OCI-LY7 (cell line): ENCODE measurements at regions not wholly inside any gene's neighbourhood (a gene's known extent, or its start where the extent isn't known, plus 50 kb on each side); places are given as distances from the start of the nearest gene placed in this dataset.

Source experiments
- BruUV-seq: library from RNA; stranded (reverse); fragments of 400-500 nt; replicated peaks from 2 replicates; lab custom pipeline; 2021; lab: Mats Ljungman, UMichigan
- CTCF ChIA-PET: fragments of 300-600 bp; sonication (Branson Sonifier 250); formaldehyde crosslinking; loops from one replicate; lab custom pipeline; 2022; ENCODE audit warnings: antibody characterized with exemption; ENCODE audit not compliant: unreplicated experiment; lab: Charles Lee
- POLR2A ChIA-PET: fragments of 300-600 bp; sonication (Branson Sonifier 250); formaldehyde crosslinking; loops from one replicate; lab custom pipeline; 2022; ENCODE audit warnings: antibody characterized with exemption; lab: Charles Lee
- DNase-seq: peaks from one replicate; pipeline ENCODE4 v3.0.0-alpha.2; 2015; ENCODE audit warnings: low spot score
- H2AFZ ChIP-seq: fragments of 200-600 bp; sonication (generic), shearing (Covaris generic); 2 replicates; pipeline ENCODE4 v1.6.1; 2014; ENCODE audit warnings: mild to moderate bottlenecking, antibody characterized with exemption, low read length, moderate library complexity
- H3K27ac ChIP-seq: fragments of 200-600 bp; sonication (generic); 2 replicates; pipeline ENCODE4 v1.5.1; 2014; ENCODE audit warnings: mixed run types, low read depth, mild to moderate bottlenecking, moderate library complexity, low read length, inconsistent platforms; ENCODE audit not compliant: poor library complexity, severe bottlenecking
- H3K36me3 ChIP-seq: fragments of 200-600 bp; sonication (generic); 2 replicates; pipeline ENCODE4 v1.6.1; 2014; ENCODE audit warnings: mild to moderate bottlenecking, antibody characterized with exemption, low read length, moderate library complexity, mixed read lengths; ENCODE audit not compliant: insufficient read depth
- H3K4me1 ChIP-seq: fragments of 200-600 bp; sonication (generic); 2 replicates; pipeline ENCODE4 v1.5.1; 2014; ENCODE audit warnings: mild to moderate bottlenecking, low read length; ENCODE audit not compliant: insufficient read depth, poor library complexity, severe bottlenecking
- H3K4me2 ChIP-seq: fragments of 200-600 bp; sonication (generic); 2 replicates; pipeline ENCODE4 v1.6.1; 2014; ENCODE audit warnings: mild to moderate bottlenecking, low read length
- H3K4me3 ChIP-seq: fragments of 200-600 bp; sonication (generic); 2 replicates; pipeline ENCODE4 v1.5.1; 2014; ENCODE audit warnings: mild to moderate bottlenecking, low read depth, low read length; ENCODE audit not compliant: poor library complexity, severe bottlenecking
- H3K79me2 ChIP-seq: fragments of 200-600 bp; sonication (generic); 2 replicates; pipeline ENCODE4 v1.6.1; 2016; ENCODE audit warnings: low read depth, mild to moderate bottlenecking, low read length, moderate library complexity, mixed read lengths; ENCODE audit not compliant: insufficient read depth
- H3K9me2 ChIP-seq: fragments of 200-600 bp; sonication (generic); 2 replicates; pipeline ENCODE4 v1.6.1; 2016; ENCODE audit warnings: mild to moderate bottlenecking, low read length, mixed read lengths; ENCODE audit not compliant: insufficient read depth
- H3K9me3 ChIP-seq: fragments of 200-600 bp; sonication (generic); 2 replicates; pipeline ENCODE4 v1.6.1; 2014; ENCODE audit warnings: mild to moderate bottlenecking, mixed run types, low read length, mixed read lengths
- H4K20me1 ChIP-seq: fragments of 200-600 bp; sonication (generic); 2 replicates; pipeline ENCODE4 v1.6.1; 2014; ENCODE audit warnings: mild to moderate bottlenecking, antibody characterized with exemption, low read length, moderate library complexity, mixed read lengths; ENCODE audit not compliant: insufficient read depth
- EZH2phosphoT487 ChIP-seq: fragments of 200-600 bp; sonication (generic); IDR thresholded peaks from 2 replicates; pipeline ENCODE4 v1.6.1; 2018; ENCODE audit warnings: low read depth, borderline replicate concordance, mild to moderate bottlenecking, mixed run types, antibody characterized with exemption, low read length, moderate library complexity, mixed read lengths
- intact Hi-C: fragments of 100-400 bp; cut with micrococcal nuclease; formaldehyde crosslinking; loops from one replicate; pipeline ENCODE4 v1.10.0; 2022; ENCODE audit not compliant: unreplicated experiment
- TF ChIP-seq, protein P1 (sequence below): fragments of 200-600 bp; sonication (generic); conservative IDR thresholded peaks from 2 replicates; pipeline ENCODE4 v1.5.1; 2014; ENCODE audit warnings: mild to moderate bottlenecking, antibody characterized with exemption, low read length, moderate library complexity, mixed read lengths

DNA sequence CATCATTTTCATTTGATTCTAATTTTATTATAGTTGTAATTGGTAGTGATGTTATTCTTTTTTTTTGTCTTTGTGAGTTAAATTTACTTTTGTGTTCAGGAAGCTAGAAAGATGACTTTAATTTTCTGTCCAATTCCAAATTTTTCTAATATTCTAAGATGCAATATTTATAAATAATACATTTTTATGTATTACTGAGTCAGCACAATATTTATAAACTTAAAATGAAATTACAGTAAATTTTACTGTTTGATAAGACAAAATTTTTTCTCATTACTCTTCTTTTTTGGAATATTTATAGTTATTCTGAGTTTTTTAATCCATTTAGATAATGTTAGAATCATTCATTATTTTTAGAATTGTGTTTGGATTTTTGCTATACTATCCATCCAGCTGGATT, 1637.9 kb upstream of the ACO1 start:
- Histone ChIP-seq H3K4me3 (no peak overlapping the region), H3K9me2 (no peaks in the 10 kb centered on the region), H4K20me1 (no peaks in the 10 kb centered on the region), H3K79me2 (no peaks in the 10 kb centered on the region), H3K4me2 (no peak overlapping the region), H3K9me3 (no peaks in the 10 kb centered on the region), H2AFZ (no peak overlapping the region), H3K36me3 (no peaks in the 10 kb centered on the region), H3K4me1 (no peaks in the 10 kb centered on the region), H3K27ac (no peak overlapping the region)
- CTCF ChIA-PET: no interaction called here
- POLR2A ChIA-PET: interaction anchor here (0.7 kb wide), 1 partner anchor 11 kb away, joined by 3 read pairs; no protein-coding TSS in a partner anchor
- no TSS peak for BruUV-seq
- TF ChIP-seq, protein P1, sequence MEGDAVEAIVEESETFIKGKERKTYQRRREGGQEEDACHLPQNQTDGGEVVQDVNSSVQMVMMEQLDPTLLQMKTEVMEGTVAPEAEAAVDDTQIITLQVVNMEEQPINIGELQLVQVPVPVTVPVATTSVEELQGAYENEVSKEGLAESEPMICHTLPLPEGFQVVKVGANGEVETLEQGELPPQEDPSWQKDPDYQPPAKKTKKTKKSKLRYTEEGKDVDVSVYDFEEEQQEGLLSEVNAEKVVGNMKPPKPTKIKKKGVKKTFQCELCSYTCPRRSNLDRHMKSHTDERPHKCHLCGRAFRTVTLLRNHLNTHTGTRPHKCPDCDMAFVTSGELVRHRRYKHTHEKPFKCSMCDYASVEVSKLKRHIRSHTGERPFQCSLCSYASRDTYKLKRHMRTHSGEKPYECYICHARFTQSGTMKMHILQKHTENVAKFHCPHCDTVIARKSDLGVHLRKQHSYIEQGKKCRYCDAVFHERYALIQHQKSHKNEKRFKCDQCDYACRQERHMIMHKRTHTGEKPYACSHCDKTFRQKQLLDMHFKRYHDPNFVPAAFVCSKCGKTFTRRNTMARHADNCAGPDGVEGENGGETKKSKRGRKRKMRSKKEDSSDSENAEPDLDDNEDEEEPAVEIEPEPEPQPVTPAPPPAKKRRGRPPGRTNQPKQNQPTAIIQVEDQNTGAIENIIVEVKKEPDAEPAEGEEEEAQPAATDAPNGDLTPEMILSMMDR: no peak
- no peak for TF ChIP-seq EZH2phosphoT487
- intact Hi-C loops: no loop called here
- no peak for DNase-seq

DNA sequence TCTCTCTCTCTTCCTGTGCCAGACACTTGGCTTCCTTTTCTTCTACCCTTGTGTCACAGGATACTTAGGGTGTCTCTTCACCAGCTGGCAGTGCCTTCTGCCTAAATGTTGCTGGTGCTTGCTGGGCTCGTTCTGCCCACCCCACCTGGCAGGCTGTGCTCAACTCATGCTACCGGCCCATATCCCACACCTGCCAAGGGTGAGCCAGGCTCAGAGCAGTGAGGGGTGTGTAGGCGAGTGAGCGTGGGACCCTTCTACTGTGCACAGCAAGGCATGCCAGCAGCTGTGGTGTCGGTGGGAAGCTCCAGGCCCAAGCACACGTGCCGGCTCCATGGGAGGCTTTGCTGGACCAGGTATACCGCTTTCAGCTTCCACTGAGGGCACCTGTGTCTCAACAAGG, 1626.7 kb upstream of the ACO1 start:
- Histone ChIP-seq H3K36me3 (no peaks in the 10 kb centered on the region), H4K20me1 (no peaks in the 10 kb centered on the region), H2AFZ (no peak overlapping the region), H3K9me3 (no peaks in the 10 kb centered on the region), H3K79me2 (no peaks in the 10 kb centered on the region), H3K4me2 (no peak overlapping the region), H3K4me3 (no peak overlapping the region), H3K4me1 (no peaks in the 10 kb centered on the region), H3K27ac (no peak overlapping the region), H3K9me2 (no peaks in the 10 kb centered on the region)
- POLR2A ChIA-PET: interaction anchor here (0.6 kb wide), 1 partner anchor 12 kb away, joined by 3 read pairs; no protein-coding TSS in a partner anchor
- intact Hi-C loops: no loop called here
- DNase-seq: no peak
- CTCF ChIA-PET: no interaction called here
- no TSS peak for BruUV-seq
- TF ChIP-seq, protein P1: no peak
- TF ChIP-seq EZH2phosphoT487: no peak

DNA sequence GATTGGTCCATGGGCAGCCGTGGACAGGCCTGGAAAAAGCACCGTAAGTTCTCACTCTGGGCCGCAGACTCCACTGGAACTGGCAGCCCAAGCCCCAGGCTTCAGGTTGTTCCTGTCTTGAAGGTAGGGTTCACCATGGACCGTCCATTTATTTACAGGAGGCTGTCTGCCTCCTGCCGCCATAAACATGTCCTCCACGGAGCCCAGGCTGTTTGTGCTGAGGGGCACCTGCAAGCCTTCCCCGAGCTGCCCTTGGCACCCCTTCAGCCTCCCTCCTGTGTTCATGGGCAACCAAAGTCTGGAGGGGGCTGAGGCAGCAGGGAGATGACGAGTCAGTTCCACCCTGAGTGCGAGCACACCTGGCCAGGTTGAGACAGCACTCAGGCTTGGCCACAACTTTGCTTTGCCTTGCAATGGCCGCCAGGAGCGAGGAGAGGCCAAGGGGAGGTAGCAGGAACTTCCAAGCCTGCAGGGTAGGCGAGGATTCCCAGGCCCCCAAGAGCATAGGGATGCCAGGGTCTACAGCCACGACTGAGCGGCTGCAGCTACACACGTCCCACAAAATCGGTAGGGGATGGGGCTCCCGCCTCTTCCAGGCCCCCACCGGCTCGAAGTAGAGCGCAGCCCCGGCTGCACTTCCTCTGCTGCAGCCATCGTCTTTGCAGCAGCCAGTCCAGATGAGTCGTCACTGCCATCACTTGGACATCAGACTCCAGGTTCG, 1625.6 kb upstream of the ACO1 start:
- no peak overlapping the region for H2AFZ ChIP-seq
- no peaks in the 10 kb centered on the region for H3K4me1 ChIP-seq
- H3K9me2 ChIP-seq: no peaks in the 10 kb centered on the region
- ChIA-PET POLR2A (no interaction called here), CTCF (no interaction called here)
- TF ChIP-seq, protein P1: no peak
- no peak for TF ChIP-seq EZH2phosphoT487
- intact Hi-C loops: no loop called here
- no peak for DNase-seq
- H3K4me2 ChIP-seq: no peak overlapping the region
- no peak overlapping the region for H3K4me3 ChIP-seq
- H3K27ac ChIP-seq: no peak overlapping the region
- no peaks in the 10 kb centered on the region for H3K9me3 ChIP-seq
- no peaks in the 10 kb centered on the region for H4K20me1 ChIP-seq
- no TSS peak for BruUV-seq
- H3K36me3 ChIP-seq: no peaks in the 10 kb centered on the region
- no peaks in the 10 kb centered on the region for H3K79me2 ChIP-seq
